NB4 (cell line): ENCODE measurements at regions not wholly inside any gene's neighbourhood (a gene's known extent, or its start where the extent isn't known, plus 50 kb on each side); places are given as distances from the start of the nearest gene placed in this dataset.

Source experiments
- CTCF ChIP-seq: IDR thresholded peaks from one replicate; pipeline ENCODE4 v1.5.1; 2012; ENCODE audit warnings: low read depth, low read length
- MAX ChIP-seq: IDR thresholded peaks from 2 replicates; pipeline ENCODE4 v1.6.1; 2011; ENCODE audit warnings: low read depth, low read length
- MYC ChIP-seq: IDR thresholded peaks from 2 replicates; pipeline ENCODE4 v1.6.1; 2011; ENCODE audit warnings: low read depth, low read length

- TF ChIP-seq CTCF (no peak), MYC (no peak), MAX (no peak)
These were observed 158.8 kb downstream of the NDUFA10 start for GRCh38 chr2:239866350-239866749.
